ENCODE measurements at regions not wholly inside any gene's neighbourhood (a gene's known extent, or its start where the extent isn't known, plus 50 kb on each side); places are given as distances from the start of the nearest gene placed in this dataset.
"Not testable (repeated sequence)": the region's sequence is repeated elsewhere in the genome, so short reads cannot be mapped to it uniquely, and the experiment has no call there.

GRCh38 chr22:10699301-10700097, 4828.5 kb upstream of the OR11H1 start:
- TF ChIP-seq POLR2A (IDR thresholded peaks at IDR 0.05); CTCF (IDR thresholded peaks at IDR 0.05 in 4 of 5, conservative IDR thresholded peaks at IDR 0.05 in 1 of 5): not testable (repeated sequence)

All from gastrocnemius medialis (tissue), 4 donors.